ENCODE measurements at regions not wholly inside any gene's neighbourhood (a gene's known extent, or its start where the extent isn't known, plus 50 kb on each side); places are given as distances from the start of the nearest gene placed in this dataset.

GRCh38 chr13:40271931-40272775 is 394.3 kb downstream of the FOXO1 start:
- Mint-ChIP-seq H3K9me3 (no peaks in the 10 kb centered on the region), H3K27me3 (ENCODE audit: low read depth in 3 of 3) (peaks cover 0 to 2% (median 1%) of the 10 kb centered on the region in 3 donors), H3K4me3 (no peak overlapping the region), H3K36me3 (no peaks in the 10 kb centered on the region), H3K4me1 (peaks cover 10% of the 10 kb centered on the region), H3K27ac (no peak overlapping the region)
- H3K4me3 ChIP-seq (replicated peaks in 1 of 3; ENCODE audit: low read depth in 2 of 3, low read length in 3 of 3), result no peak overlapping the region
- TF ChIP-seq CTCF (IDR thresholded peaks at IDR 0.05), result no peak
- H3K79me2 ChIP-seq (ENCODE audit: insufficient read depth, low read length), result no peaks in the 10 kb centered on the region
- no peak for DNase-seq
- WGBS (ENCODE audit: insufficient coverage), result 71% methylated on average over 2 of the region's 5 CpGs
- H3K36me3 ChIP-seq (replicated peaks in 1 of 2; ENCODE audit: control insufficient read depth in 1 of 2, insufficient read depth in 2 of 2, low read length in 2 of 2), result no peaks in the 10 kb centered on the region
- H3K27me3 ChIP-seq (ENCODE audit: control insufficient read depth in 2 of 2, insufficient read depth in 2 of 2, low read length in 2 of 2), result no peaks in the 10 kb centered on the region
- H4K20me1 ChIP-seq (ENCODE audit: insufficient read depth, low read length), result no peaks in the 10 kb centered on the region
- intact Hi-C loops (cut with micrococcal nuclease), result no loop called here
- no peak overlapping the region for H3K27ac ChIP-seq (ENCODE audit: low read depth in 1 of 2, low read length in 2 of 2)
- no peaks in the 10 kb centered on the region for H3K9me3 ChIP-seq (replicated peaks in 1 of 2; ENCODE audit: control insufficient read depth in 1 of 2, insufficient read depth in 1 of 2, low read length in 2 of 2)
- no peak overlapping the region for H3K4me2 ChIP-seq (replicated peaks; ENCODE audit: extremely low read depth, low read length, poor library complexity, severe bottlenecking)
- no peak overlapping the region for H3K9ac ChIP-seq (ENCODE audit: insufficient read depth, low read length, poor library complexity, severe bottlenecking)
- H2AFZ ChIP-seq (ENCODE audit: insufficient read depth, low read depth, low read length, poor library complexity, severe bottlenecking), result peak overlapping the region; percentile 52
- no peaks in the 10 kb centered on the region for H3K4me1 ChIP-seq (ENCODE audit: control insufficient read depth in 1 of 2, insufficient read depth in 2 of 2, low read length in 2 of 2)

GRCh38 chr13:40272776-40273139 is 393.7 kb downstream of the FOXO1 start:
- no peaks in the 10 kb centered on the region for H3K79me2 ChIP-seq (ENCODE audit: insufficient read depth, low read length)
- Mint-ChIP-seq H3K4me3 (no peak overlapping the region), H3K4me1 (peaks cover 10% of the 10 kb centered on the region), H3K27ac (no peak overlapping the region), H3K27me3 (ENCODE audit: low read depth in 3 of 3) (peaks cover 0 to 5% (median 1%) of the 10 kb centered on the region in 3 donors), H3K9me3 (no peaks in the 10 kb centered on the region), H3K36me3 (no peaks in the 10 kb centered on the region)
- TF ChIP-seq CTCF (IDR thresholded peaks at IDR 0.05), result no peak
- no peak for DNase-seq
- H4K20me1 ChIP-seq (ENCODE audit: insufficient read depth, low read length), result no peaks in the 10 kb centered on the region
- no peaks in the 10 kb centered on the region for H3K36me3 ChIP-seq (replicated peaks in 1 of 2; ENCODE audit: control insufficient read depth in 1 of 2, insufficient read depth in 2 of 2, low read length in 2 of 2)
- no peaks in the 10 kb centered on the region for H3K9me3 ChIP-seq (replicated peaks in 1 of 2; ENCODE audit: control insufficient read depth in 1 of 2, insufficient read depth in 1 of 2, low read length in 2 of 2)
- intact Hi-C loops (cut with micrococcal nuclease), result no loop called here
- H3K4me3 ChIP-seq (replicated peaks in 1 of 3; ENCODE audit: low read depth in 2 of 3, low read length in 3 of 3), result no peak overlapping the region
- no peak overlapping the region for H2AFZ ChIP-seq (ENCODE audit: insufficient read depth, low read depth, low read length, poor library complexity, severe bottlenecking)
- H3K4me1 ChIP-seq (ENCODE audit: control insufficient read depth in 1 of 2, insufficient read depth in 2 of 2, low read length in 2 of 2), result no peaks in the 10 kb centered on the region
- no peak overlapping the region for H3K27ac ChIP-seq (ENCODE audit: low read depth in 1 of 2, low read length in 2 of 2)
- 100% methylated on average over 2 of the region's 4 CpGs for WGBS (ENCODE audit: insufficient coverage)
- H3K4me2 ChIP-seq (replicated peaks; ENCODE audit: extremely low read depth, low read length, poor library complexity, severe bottlenecking), result no peak overlapping the region
- no peak overlapping the region for H3K9ac ChIP-seq (ENCODE audit: insufficient read depth, low read length, poor library complexity, severe bottlenecking)
- no peaks in the 10 kb centered on the region for H3K27me3 ChIP-seq (ENCODE audit: control insufficient read depth in 2 of 2, insufficient read depth in 2 of 2, low read length in 2 of 2)
